ENCODE measurements at regions not wholly inside any gene's neighbourhood (a gene's known extent, or its start where the extent isn't known, plus 50 kb on each side); places are given as distances from the start of the nearest gene placed in this dataset.

DNA sequence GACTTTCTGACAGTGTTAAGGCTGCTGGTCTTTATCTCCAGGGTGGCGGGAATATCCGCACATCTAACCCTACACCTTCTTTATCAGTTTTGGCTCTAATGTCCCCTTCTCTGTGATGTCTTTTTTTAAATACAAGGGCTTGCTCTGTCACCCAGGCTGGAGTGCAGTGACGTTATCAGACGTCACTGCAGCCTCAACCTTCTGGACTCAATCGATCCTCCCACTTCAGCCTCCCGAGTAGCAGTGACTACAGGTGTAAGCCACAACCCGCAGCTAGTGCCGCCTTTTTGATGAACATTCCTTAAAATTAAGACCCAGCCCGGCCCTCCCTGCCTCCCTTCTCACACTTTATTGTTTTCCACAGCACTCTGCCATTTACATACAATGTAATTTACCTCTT, 120.1 kb upstream of the CDH4 start:
- intact Hi-C loops (cut with micrococcal nuclease) = no loop called here
- no peaks in the 10 kb centered on the region for H3K36me3 Mint-ChIP-seq (ENCODE audit: low read depth)
- no peak overlapping the region for H3K4me3 Mint-ChIP-seq
- no peaks in the 10 kb centered on the region for H3K4me1 Mint-ChIP-seq (ENCODE audit: low read depth)
- no peak for DNase-seq
- peaks cover 13% of the 10 kb centered on the region for H3K27me3 Mint-ChIP-seq (ENCODE audit: low read depth)
- CTCF ChIA-PET = no interaction called here
- no peaks in the 10 kb centered on the region for H3K9me3 Mint-ChIP-seq
- no peak overlapping the region for H3K27ac Mint-ChIP-seq

DNA sequence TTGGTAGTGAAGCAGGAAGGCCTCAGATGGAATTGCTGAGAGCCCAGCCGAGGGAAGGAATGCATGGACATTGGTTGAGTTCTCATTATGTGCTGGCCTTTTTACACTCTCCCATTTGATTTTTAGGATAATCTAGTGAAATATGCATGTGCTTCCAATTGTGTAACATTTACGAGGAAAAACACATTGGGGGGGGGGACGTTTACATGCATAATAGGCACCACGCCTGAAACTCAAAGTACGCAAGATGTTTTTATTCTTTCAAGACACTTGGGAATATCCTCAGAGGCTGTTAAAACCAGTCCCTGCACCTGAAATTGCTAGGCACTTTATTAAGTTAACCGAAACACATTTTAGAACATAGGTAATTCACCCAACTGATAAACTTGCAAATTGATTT, 118.5 kb upstream of the CDH4 start:
- intact Hi-C loops (cut with micrococcal nuclease) = no loop called here
- CTCF ChIA-PET = no interaction called here
- Mint-ChIP-seq H3K27ac (no peak overlapping the region), H3K4me3 (no peak overlapping the region), H3K27me3 (ENCODE audit: low read depth) (peaks cover 16% of the 10 kb centered on the region), H3K4me1 (ENCODE audit: low read depth) (no peaks in the 10 kb centered on the region), H3K36me3 (ENCODE audit: low read depth) (no peaks in the 10 kb centered on the region), H3K9me3 (no peaks in the 10 kb centered on the region)
- DNase-seq = no peak

DNA sequence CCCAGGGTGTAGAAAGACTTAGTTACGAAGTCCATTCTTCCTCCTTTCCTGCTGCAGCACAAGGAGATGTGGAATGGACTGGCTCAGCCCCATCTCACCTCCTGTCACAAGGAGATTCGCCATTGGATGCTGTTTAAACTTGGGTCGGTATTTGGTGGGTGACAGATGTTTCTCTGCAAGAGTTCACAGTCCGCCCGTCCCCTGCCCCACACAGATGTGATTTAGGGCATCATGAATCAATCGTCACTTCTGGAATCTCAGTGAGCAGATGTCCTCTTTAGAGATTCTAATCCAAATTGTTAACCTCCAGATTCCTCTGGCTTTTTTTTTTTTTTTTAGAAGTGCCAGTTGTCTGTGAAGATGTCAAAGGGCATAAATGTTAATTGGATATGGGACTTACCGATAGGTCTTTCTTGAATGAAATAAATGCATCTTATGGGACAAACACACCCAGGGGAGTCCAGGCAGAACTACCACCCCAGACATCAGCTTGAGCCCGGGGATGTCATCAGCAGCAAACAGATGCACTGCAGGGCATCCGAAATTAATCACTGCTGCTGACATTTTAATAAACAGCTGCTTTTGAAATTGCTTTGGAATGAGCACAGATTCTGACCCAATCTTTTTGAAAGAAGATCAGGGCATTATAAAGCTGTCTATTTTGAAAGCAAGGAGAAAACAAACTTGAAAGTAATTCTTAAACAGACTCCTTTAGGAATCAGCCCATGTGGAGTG, 117.6 kb upstream of the CDH4 start:
- Mint-ChIP-seq H3K4me3 (no peak overlapping the region), H3K27me3 (ENCODE audit: low read depth) (peaks cover 17% of the 10 kb centered on the region), H3K36me3 (ENCODE audit: low read depth) (no peaks in the 10 kb centered on the region), H3K9me3 (no peaks in the 10 kb centered on the region), H3K27ac (no peak overlapping the region), H3K4me1 (ENCODE audit: low read depth) (no peaks in the 10 kb centered on the region)
- CTCF ChIA-PET = no interaction called here
- no peak for DNase-seq
- intact Hi-C loops (cut with micrococcal nuclease) = no loop called here

DNA sequence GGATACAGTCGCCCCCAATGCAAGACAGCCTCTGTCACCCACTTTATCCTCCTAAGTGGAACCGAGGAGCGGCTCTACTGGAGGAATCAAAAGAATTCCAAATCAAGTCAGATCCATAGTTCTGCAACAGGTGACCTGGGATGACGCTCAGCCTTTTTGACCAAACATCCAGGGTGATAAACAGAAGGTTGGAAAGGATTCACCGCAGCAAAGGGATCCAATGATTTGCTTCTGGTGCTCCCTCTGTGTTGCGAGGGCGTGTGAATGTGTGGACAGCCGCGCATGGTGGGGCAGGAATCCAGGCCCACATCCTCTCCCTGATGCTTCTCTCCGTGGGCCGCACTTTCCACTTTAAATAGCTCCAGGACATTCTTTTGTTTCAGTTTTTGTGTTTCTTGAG, 116.8 kb upstream of the CDH4 start:
- no peak overlapping the region for H3K27ac Mint-ChIP-seq
- CTCF ChIA-PET = interaction anchor here (1.3 kb wide), 1 partner anchor 127 kb away, joined by 3 read pairs; no protein-coding TSS in a partner anchor

DNA sequence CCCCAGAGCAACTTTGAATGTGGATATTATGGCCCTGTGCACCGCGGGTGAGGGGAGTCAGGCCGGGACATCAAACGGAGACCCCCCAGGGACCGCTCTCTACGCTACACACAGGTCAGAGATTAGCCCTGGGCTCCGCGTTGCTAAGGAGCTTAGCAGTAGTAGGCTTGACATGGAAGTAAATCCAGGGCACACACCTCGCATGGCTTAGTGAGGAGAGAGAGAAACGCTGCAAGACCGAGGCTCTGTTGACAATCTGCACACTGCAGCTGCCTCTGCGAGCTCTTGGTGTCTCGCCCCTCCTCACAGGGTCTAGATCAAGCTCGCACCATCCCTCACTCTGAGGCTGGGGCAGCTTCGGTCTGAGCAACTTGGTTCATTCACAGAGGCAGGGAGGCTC, 116.1 kb upstream of the CDH4 start:
- Mint-ChIP-seq H3K27me3 (ENCODE audit: low read depth) (peaks cover 19% of the 10 kb centered on the region), H3K4me1 (ENCODE audit: low read depth) (no peaks in the 10 kb centered on the region), H3K36me3 (ENCODE audit: low read depth) (no peaks in the 10 kb centered on the region), H3K27ac (no peak overlapping the region), H3K9me3 (no peaks in the 10 kb centered on the region), H3K4me3 (no peak overlapping the region)
- intact Hi-C loops (cut with micrococcal nuclease) = no loop called here
- no peak for DNase-seq
- CTCF ChIA-PET = interaction anchor here (1.3 kb wide), 1 partner anchor 126 kb away, joined by 3 read pairs; no protein-coding TSS in a partner anchor

More for the DNA sequence above, 116.8 kb upstream of the CDH4 start:
- Mint-ChIP-seq H3K4me3 (no peak overlapping the region), H3K36me3 (ENCODE audit: low read depth) (no peaks in the 10 kb centered on the region), H3K27me3 (ENCODE audit: low read depth) (peaks cover 19% of the 10 kb centered on the region), H3K4me1 (ENCODE audit: low read depth) (no peaks in the 10 kb centered on the region), H3K9me3 (no peaks in the 10 kb centered on the region)
- intact Hi-C loops (cut with micrococcal nuclease) = no loop called here
- DNase-seq = no peak

DNA sequence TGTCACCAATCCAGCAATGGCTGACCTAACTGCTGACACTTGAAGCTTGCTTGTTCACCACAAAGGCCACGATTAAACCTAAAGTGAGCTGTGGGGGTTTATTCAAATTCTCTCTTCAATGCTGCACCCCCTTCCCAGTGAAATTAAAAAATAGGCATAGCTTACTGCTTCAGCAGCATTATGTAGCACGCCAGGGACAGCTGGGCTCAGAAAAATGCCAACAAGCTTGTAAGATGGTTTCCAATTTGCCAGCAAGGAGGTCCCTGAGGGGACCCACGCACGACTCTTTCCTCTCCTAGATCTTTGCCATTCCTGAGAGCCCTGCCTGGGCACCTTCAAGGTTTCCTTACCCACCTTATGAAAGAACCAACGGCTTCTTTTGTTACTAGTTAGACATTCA, 113.5 kb upstream of the CDH4 start:
- DNase-seq = no peak
- no peaks in the 10 kb centered on the region for H3K36me3 Mint-ChIP-seq (ENCODE audit: low read depth)
- H3K4me1 Mint-ChIP-seq (ENCODE audit: low read depth) = no peaks in the 10 kb centered on the region
- H3K27me3 Mint-ChIP-seq (ENCODE audit: low read depth) = peaks cover 13% of the 10 kb centered on the region
- intact Hi-C loops (cut with micrococcal nuclease) = no loop called here
- no peak overlapping the region for H3K4me3 Mint-ChIP-seq
- CTCF ChIA-PET = no interaction called here
- no peak overlapping the region for H3K27ac Mint-ChIP-seq
- H3K9me3 Mint-ChIP-seq = no peaks in the 10 kb centered on the region

DNA sequence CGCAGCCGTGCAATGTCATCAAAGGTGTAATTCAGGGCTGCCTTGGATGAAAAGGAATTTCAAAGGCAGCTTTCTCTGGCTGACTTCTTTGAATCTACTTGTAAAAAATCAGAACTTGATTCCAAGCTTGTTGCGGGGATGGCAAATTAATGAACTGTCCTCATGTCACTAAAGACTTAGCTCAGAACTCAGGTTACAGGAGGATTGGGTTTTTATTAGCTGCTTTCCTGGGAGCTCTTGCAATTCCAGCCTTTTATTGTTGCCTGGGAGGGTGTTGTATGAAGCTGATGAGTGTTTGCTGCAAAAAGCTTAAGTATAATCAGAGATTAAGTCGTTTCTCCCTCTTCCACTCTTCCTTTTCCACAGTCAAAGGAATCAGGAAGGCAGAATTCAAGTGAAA, 113.0 kb upstream of the CDH4 start:
- Mint-ChIP-seq H3K27ac (no peak overlapping the region), H3K4me3 (no peak overlapping the region), H3K9me3 (no peaks in the 10 kb centered on the region), H3K4me1 (ENCODE audit: low read depth) (no peaks in the 10 kb centered on the region), H3K27me3 (ENCODE audit: low read depth) (peaks cover 13% of the 10 kb centered on the region), H3K36me3 (ENCODE audit: low read depth) (no peaks in the 10 kb centered on the region)
- no peak for DNase-seq
- intact Hi-C loops (cut with micrococcal nuclease) = no loop called here
- CTCF ChIA-PET = no interaction called here

DNA sequence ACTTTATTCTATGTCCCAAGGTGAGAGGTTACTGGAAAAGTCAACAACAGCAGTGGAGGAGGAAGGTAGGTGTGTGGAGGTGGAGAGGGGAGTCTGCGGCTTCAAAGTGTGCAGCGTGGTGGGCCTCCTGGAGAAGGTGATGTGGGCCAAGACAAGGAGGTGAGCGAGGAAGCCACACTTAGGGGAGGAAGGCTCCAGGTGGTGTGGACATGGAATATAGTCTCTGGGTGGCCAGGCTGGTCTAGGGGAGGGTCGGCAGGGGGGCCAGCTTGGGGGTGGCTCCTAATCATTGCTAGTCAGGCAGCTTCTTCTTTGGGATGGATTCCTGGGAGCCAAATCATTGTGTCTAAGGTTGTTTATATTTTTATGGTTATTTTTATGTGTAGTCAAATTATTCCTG, 111.5 kb upstream of the CDH4 start:
- intact Hi-C loops (cut with micrococcal nuclease) = no loop called here
- H3K9me3 Mint-ChIP-seq = no peaks in the 10 kb centered on the region
- H3K36me3 Mint-ChIP-seq (ENCODE audit: low read depth) = no peaks in the 10 kb centered on the region
- no peak overlapping the region for H3K4me3 Mint-ChIP-seq
- H3K4me1 Mint-ChIP-seq (ENCODE audit: low read depth) = no peaks in the 10 kb centered on the region
- H3K27me3 Mint-ChIP-seq (ENCODE audit: low read depth) = peaks cover 8% of the 10 kb centered on the region
- CTCF ChIA-PET = no interaction called here
- DNase-seq = no peak
- no peak overlapping the region for H3K27ac Mint-ChIP-seq

DNA sequence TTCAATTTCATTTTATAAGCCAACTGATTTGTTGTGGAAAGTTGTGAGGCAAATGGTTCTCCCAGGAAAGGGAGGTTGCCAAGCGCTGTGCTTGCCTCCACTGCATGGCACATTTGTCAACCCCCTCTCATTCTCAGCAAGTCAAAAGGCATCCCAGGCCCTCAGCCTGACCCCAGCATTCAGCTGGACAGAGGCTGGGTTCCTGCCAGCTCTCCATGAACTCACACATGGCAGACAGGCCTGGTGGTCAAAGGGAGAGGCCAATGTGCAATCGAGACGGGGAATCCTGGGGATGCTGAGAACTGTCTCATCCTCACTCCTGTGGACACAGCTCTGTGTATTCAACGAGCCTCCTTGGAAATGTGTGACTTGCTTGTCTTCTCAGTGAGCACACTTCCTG, 106.0 kb upstream of the CDH4 start:
- CTCF ChIA-PET = no interaction called here
- H3K4me1 Mint-ChIP-seq (ENCODE audit: low read depth) = no peaks in the 10 kb centered on the region
- no peaks in the 10 kb centered on the region for H3K9me3 Mint-ChIP-seq
- DNase-seq = no peak
- H3K4me3 Mint-ChIP-seq = no peak overlapping the region
- H3K36me3 Mint-ChIP-seq (ENCODE audit: low read depth) = no peaks in the 10 kb centered on the region
- intact Hi-C loops (cut with micrococcal nuclease) = no loop called here
- no peak overlapping the region for H3K27ac Mint-ChIP-seq
- peaks cover 4% of the 10 kb centered on the region for H3K27me3 Mint-ChIP-seq (ENCODE audit: low read depth)

DNA sequence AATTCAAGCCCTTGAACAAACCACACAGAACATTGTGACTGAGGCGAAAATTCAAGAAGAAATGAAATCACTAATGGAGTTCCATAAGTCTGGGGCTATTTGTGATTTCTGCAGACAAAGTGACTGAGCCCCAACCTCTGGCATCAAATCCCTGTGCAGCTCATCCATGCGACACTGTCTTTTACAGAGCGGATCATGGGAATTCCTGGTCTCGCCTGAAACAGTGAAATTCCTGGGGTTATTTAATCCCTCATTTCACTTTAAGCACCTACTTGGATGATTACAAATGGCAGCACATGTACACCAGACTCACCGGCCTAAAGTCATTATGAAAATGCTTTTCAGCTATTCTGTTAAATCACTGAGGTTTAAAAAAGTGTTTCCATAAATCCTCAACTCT, 102.4 kb upstream of the CDH4 start:
- Mint-ChIP-seq H3K4me3 (no peak overlapping the region), H3K4me1 (ENCODE audit: low read depth) (no peaks in the 10 kb centered on the region), H3K27me3 (ENCODE audit: low read depth) (peaks cover 7% of the 10 kb centered on the region)

DNA sequence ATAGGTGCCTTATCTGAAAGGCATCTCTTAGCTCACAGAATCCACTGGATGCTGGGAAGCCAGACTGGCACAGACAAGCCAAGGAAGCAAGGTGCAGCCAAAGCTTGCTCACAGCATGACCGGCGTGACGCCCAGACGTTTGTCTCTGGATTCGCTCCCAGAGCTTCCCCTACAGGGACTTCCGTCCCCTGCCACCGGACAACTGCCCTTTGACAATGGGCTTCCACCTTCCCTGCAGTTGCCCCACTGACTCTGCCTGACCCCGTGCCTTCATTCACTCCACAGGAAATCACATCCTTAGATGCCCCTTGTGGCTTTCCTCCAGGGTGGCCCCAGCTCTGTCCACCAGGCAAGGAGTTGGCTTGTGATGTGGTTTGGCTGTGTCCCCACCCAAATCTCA, 94.8 kb upstream of the CDH4 start:
- Mint-ChIP-seq H3K36me3 (ENCODE audit: low read depth) (no peaks in the 10 kb centered on the region), H3K4me3 (no peak overlapping the region), H3K9me3 (peaks cover 7% of the 10 kb centered on the region), H3K4me1 (ENCODE audit: low read depth) (no peaks in the 10 kb centered on the region), H3K27ac (no peak overlapping the region), H3K27me3 (ENCODE audit: low read depth) (peaks cover 3% of the 10 kb centered on the region)
- intact Hi-C loops (cut with micrococcal nuclease) = no loop called here
- CTCF ChIA-PET = no interaction called here
- no peak for DNase-seq

More for the DNA sequence above, 102.4 kb upstream of the CDH4 start:
- DNase-seq = no peak
- CTCF ChIA-PET = no interaction called here
- H3K36me3 Mint-ChIP-seq (ENCODE audit: low read depth) = no peaks in the 10 kb centered on the region
- no peak overlapping the region for H3K27ac Mint-ChIP-seq
- intact Hi-C loops (cut with micrococcal nuclease) = no loop called here
- H3K9me3 Mint-ChIP-seq = no peaks in the 10 kb centered on the region

DNA sequence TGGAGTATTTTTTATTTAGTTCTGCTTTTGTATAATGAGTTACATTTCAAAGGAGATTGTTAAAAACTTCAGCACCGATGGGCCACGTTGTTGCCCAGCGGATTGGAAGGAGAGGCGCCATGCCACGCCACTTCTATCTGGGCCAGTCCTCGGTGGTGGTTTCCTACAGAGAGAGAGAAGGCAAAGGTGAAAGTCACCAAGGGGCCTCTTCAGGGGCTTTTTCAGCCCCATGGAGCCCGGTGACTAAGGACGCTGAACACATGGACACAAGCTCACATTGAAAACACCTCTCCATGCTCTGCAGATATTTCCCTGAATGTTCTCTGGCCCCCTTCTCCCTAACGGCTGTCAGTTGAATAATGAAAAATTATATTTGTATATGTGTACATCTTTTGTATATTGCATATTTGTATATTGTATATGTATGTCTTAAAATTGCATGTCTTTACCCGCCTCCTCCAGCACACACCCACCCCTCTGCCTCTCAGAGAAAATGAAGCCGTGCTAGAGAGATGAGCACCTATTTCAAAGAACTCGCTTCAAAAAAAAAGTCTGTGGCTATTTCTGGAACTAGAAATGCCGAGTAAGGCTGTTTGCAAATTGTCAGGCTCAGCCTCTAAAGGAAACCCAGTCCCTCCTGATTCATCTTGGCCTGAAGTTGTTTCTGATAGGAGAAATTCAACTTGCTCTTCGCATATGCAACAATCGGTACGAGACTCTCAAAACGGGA, 91.9 kb upstream of the CDH4 start:
- intact Hi-C loops (cut with micrococcal nuclease) = no loop called here
- CTCF ChIA-PET = no interaction called here
- Mint-ChIP-seq H3K27me3 (ENCODE audit: low read depth) (no peaks in the 10 kb centered on the region), H3K9me3 (peaks cover 7% of the 10 kb centered on the region), H3K4me3 (no peak overlapping the region), H3K4me1 (ENCODE audit: low read depth) (no peaks in the 10 kb centered on the region), H3K27ac (no peak overlapping the region), H3K36me3 (ENCODE audit: low read depth) (no peaks in the 10 kb centered on the region)
- no peak for DNase-seq

DNA sequence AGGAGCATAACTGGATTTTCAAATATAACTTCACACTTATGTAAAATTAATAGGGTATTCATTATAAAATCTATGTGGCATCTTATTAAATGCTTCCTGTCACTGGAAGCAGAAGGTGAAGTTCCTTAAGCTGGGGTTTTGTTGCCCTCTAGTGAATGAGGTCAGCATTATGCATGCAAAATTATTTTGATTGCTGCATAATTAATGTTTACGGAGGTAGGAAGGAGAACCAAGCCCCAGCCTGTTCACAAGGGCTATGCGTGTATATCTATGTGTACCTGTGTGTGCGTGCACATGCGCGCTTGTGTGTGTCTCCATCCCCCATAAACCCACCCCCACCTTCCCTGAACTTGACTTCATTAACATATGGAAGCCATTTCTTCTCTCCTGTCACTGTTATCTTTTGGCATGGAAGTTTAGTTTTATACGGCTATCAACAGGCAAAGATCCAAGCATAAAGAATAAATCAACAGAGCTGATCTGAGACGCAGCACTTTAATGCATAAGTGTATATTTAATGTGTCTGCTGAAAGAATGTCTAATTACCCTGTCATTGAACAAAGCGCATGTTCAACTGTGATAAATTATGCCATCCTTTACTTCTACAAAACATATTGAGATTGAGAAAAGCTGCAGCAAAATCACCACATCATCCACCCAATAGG, 90.2 kb upstream of the CDH4 start:
- Mint-ChIP-seq H3K4me1 (ENCODE audit: low read depth) (no peaks in the 10 kb centered on the region), H3K9me3 (peaks cover 7% of the 10 kb centered on the region), H3K36me3 (ENCODE audit: low read depth) (no peaks in the 10 kb centered on the region), H3K27ac (no peak overlapping the region), H3K27me3 (ENCODE audit: low read depth) (no peaks in the 10 kb centered on the region), H3K4me3 (no peak overlapping the region)
- DNase-seq = no peak
- intact Hi-C loops (cut with micrococcal nuclease) = no loop called here
- CTCF ChIA-PET = interaction anchor here (0.6 kb wide), 1 partner anchor 1637 kb away, joined by 3 read pairs; no protein-coding TSS in a partner anchor

Measured in activated naive CD4-positive, alpha-beta T cell treated with anti-CD3 and anti-CD28 coated beads for 36 hours (primary cell).